H9 (cell line): ENCODE measurements at regions not wholly inside any gene's neighbourhood (a gene's known extent, or its start where the extent isn't known, plus 50 kb on each side); places are given as distances from the start of the nearest gene placed in this dataset.

Source experiments
- DNase-seq: peaks from one replicate; pipeline ENCODE4 v3.0.0-alpha.2; 2017
- H2AFZ ChIP-seq: one replicate; pipeline ENCODE4 v1.6.1; 2013; ENCODE audit warnings: mild to moderate bottlenecking, low read length, control low read depth, moderate library complexity
- H2AK5ac ChIP-seq: 2 replicates; pipeline ENCODE4 v1.6.1; 2013; ENCODE audit warnings: low read length, control low read depth, mixed read lengths; ENCODE audit not compliant: insufficient read length
- H2BK120ac ChIP-seq: one replicate; pipeline ENCODE4 v1.6.1; 2013; ENCODE audit warnings: low read depth, mild to moderate bottlenecking, low read length, control low read depth, inconsistent platforms; ENCODE audit not compliant: poor library complexity, severe bottlenecking
- H2BK12ac ChIP-seq: 2 replicates; pipeline ENCODE4 v1.6.1; 2013; ENCODE audit warnings: low read length, control low read depth, mixed read lengths, low read depth; ENCODE audit not compliant: insufficient read length
- H2BK15ac ChIP-seq: 2 replicates; pipeline ENCODE4 v1.6.1; 2013; ENCODE audit warnings: low read depth, low read length, control low read depth
- H2BK20ac ChIP-seq: one replicate; pipeline ENCODE4 v1.6.1; 2013; ENCODE audit warnings: low read depth, mild to moderate bottlenecking, low read length, control low read depth, inconsistent platforms; ENCODE audit not compliant: poor library complexity, severe bottlenecking
- H2BK5ac ChIP-seq: 2 replicates; pipeline ENCODE4 v1.6.1; 2013; ENCODE audit warnings: low read length, control low read depth, mixed read lengths; ENCODE audit not compliant: insufficient read length
- H3K14ac ChIP-seq: 2 replicates; pipeline ENCODE4 v1.6.1; 2013; ENCODE audit warnings: low read length, control low read depth; ENCODE audit not compliant: insufficient read depth
- H3K18ac ChIP-seq: 2 replicates; pipeline ENCODE4 v1.6.1; 2013; ENCODE audit warnings: low read depth, mild to moderate bottlenecking, mixed read lengths, low read length, control low read depth; ENCODE audit not compliant: insufficient read length
- H3K23ac ChIP-seq: 2 replicates; pipeline ENCODE4 v1.6.1; 2013; ENCODE audit warnings: low read length, control low read depth, mixed read lengths, low read depth; ENCODE audit not compliant: insufficient read length
- H3K23me2 ChIP-seq: 2 replicates; pipeline ENCODE4 v1.6.1; 2013; ENCODE audit warnings: low read depth, mild to moderate bottlenecking, mixed read lengths, low read length, control low read depth; ENCODE audit not compliant: insufficient read length, poor library complexity, severe bottlenecking
- H3K27ac ChIP-seq: 2 replicates; pipeline ENCODE4 v1.5.1; 2013; ENCODE audit warnings: low read length, control low read depth, mixed read lengths, low read depth; ENCODE audit not compliant: insufficient read length
- H3K27me3 ChIP-seq: 2 replicates; pipeline ENCODE4 v1.6.1; 2013; ENCODE audit warnings: low read length, control low read depth, inconsistent platforms; ENCODE audit not compliant: insufficient read depth
- H3K4ac ChIP-seq: 2 replicates; pipeline ENCODE4 v1.6.1; 2013; ENCODE audit warnings: low read depth, mild to moderate bottlenecking, control low read depth, inconsistent platforms, low read length, moderate library complexity
- H3K4me1 ChIP-seq: 2 replicates; pipeline ENCODE4 v1.6.1; 2013; ENCODE audit warnings: low read length, control low read depth, inconsistent platforms; ENCODE audit not compliant: insufficient read depth
- H3K4me2 ChIP-seq: 2 replicates; pipeline ENCODE4 v1.6.1; 2013; ENCODE audit warnings: low read length, control low read depth, mixed read lengths; ENCODE audit not compliant: insufficient read length, insufficient read depth
- H3K56ac ChIP-seq: 2 replicates; pipeline ENCODE4 v1.6.1; 2013; ENCODE audit warnings: low read depth, mild to moderate bottlenecking, mixed read lengths, low read length, control low read depth; ENCODE audit not compliant: insufficient read length
- H3K79me1 ChIP-seq: 2 replicates; pipeline ENCODE4 v1.6.1; 2013; ENCODE audit warnings: low read depth, mild to moderate bottlenecking, moderate library complexity, low read length, control low read depth, inconsistent platforms; ENCODE audit not compliant: insufficient read depth, poor library complexity, severe bottlenecking
- H3K79me2 ChIP-seq: 2 replicates; pipeline ENCODE4 v1.6.1; 2013; ENCODE audit warnings: low read length, control low read depth, inconsistent platforms; ENCODE audit not compliant: insufficient read depth
- H3K9ac ChIP-seq: 2 replicates; pipeline ENCODE4 v1.6.1; 2013; ENCODE audit warnings: low read length, control low read depth, mixed read lengths; ENCODE audit not compliant: insufficient read length; ENCODE audit errors: extremely low read depth
- H3K9me3 ChIP-seq: one replicate; pipeline ENCODE4 v1.6.1; 2013; ENCODE audit warnings: low read depth, low read length, inconsistent platforms; ENCODE audit not compliant: control insufficient read depth
- H3T11ph ChIP-seq: one replicate; pipeline ENCODE4 v1.6.1; 2013; ENCODE audit warnings: mild to moderate bottlenecking, low read length, control low read depth, inconsistent platforms
- H4K20me1 ChIP-seq: one replicate; pipeline ENCODE4 v1.6.1; 2013; ENCODE audit not compliant: control insufficient read depth, insufficient read length, insufficient read depth
- H4K5ac ChIP-seq: 2 replicates; pipeline ENCODE4 v1.6.1; 2013; ENCODE audit warnings: low read depth, mild to moderate bottlenecking, mixed read lengths, low read length, control low read depth; ENCODE audit not compliant: insufficient read length
- H4K8ac ChIP-seq: replicated peaks from 2 replicates; pipeline ENCODE4 v1.6.1; 2013; ENCODE audit warnings: low read length, control low read depth, mixed read lengths, low read depth; ENCODE audit not compliant: insufficient read length
- H4K91ac ChIP-seq: 2 replicates; pipeline ENCODE4 v1.6.1; 2013; ENCODE audit warnings: low read depth, mild to moderate bottlenecking, moderate library complexity, mixed read lengths, low read length, control low read depth; ENCODE audit not compliant: insufficient read length
- H3K27ac Mint-ChIP-seq, 3 experiments: 2 replicates in 2 of 3; 3 replicates in 1 of 3; pipeline ENCODE4 v1.8.0; 2020 to 2021; ENCODE audit warnings: mixed read lengths in 3 of 3, mild to moderate bottlenecking in 1 of 3, moderate library complexity in 1 of 3
- H3K27me3 Mint-ChIP-seq: 2 replicates; pipeline ENCODE4 v1.8.0; 2021; ENCODE audit warnings: low read depth, mild to moderate bottlenecking, moderate library complexity, mixed read lengths
- H3K36me3 Mint-ChIP-seq, 3 experiments: 2 replicates in 2 of 3; 3 replicates in 1 of 3; pipeline ENCODE4 v1.8.0; 2020 to 2021; ENCODE audit warnings: low read depth in 3 of 3, mixed read lengths in 3 of 3; ENCODE audit not compliant: insufficient read depth in 1 of 3
- H3K4me1 Mint-ChIP-seq, 2 experiments: 2 replicates each; pipeline ENCODE4 v1.8.0; 2020; ENCODE audit warnings: mixed read lengths in 2 of 2
- H3K4me3 Mint-ChIP-seq, 2 experiments: 2 replicates in 1 of 2; 3 replicates in 1 of 2; pipeline ENCODE4 v1.8.0; 2020 to 2021; ENCODE audit warnings: mild to moderate bottlenecking in 2 of 2, mixed read lengths in 2 of 2, moderate library complexity in 1 of 2
- H3K9me3 Mint-ChIP-seq, 2 experiments: 2 replicates in 1 of 2; 3 replicates in 1 of 2; pipeline ENCODE4 v1.8.0; 2020; ENCODE audit warnings: mild to moderate bottlenecking in 2 of 2, mixed read lengths in 2 of 2, moderate library complexity in 1 of 2
- CTCF ChIP-seq: fragments of 200-600 bp; sonication (generic); conservative IDR thresholded peaks from 3 replicates; pipeline ENCODE4 v1.8.0; 2021; ENCODE audit warnings: antibody characterized with exemption, mild to moderate bottlenecking
- WGBS: extraction: QIAGEN DNeasy Blood & Tissue Kit; methylation state at CpG from one replicate; pipeline ENCODE4 v1.1.7; 2013; ENCODE audit warnings: missing lambda C conversion rate, low lambda C conversion rate, mixed read lengths; ENCODE audit not compliant: insufficient read length; ENCODE audit errors: extremely low coverage; 5-methylcytosine and 5-hydroxymethylcytosine counted together

- Histone ChIP-seq H3K23me2 (no peaks in the 10 kb centered on the region), H3K4ac (no peak overlapping the region), H4K20me1 (no peaks in the 10 kb centered on the region), H3K56ac (no peak overlapping the region), H2BK20ac (no peak overlapping the region), H2BK15ac (no peak overlapping the region), H3K79me1 (no peaks in the 10 kb centered on the region), H3K27me3 (no peaks in the 10 kb centered on the region), H2AFZ (no peak overlapping the region), H3K18ac (no peak overlapping the region), H3K23ac (no peak overlapping the region), H4K5ac (no peak overlapping the region), H3K9me3 (no peaks in the 10 kb centered on the region), H3T11ph (no peak overlapping the region), H3K14ac (no peak overlapping the region), H4K91ac (no peak overlapping the region), H4K8ac (no peak overlapping the region), H2BK12ac (no peak overlapping the region), H2AK5ac (no peak overlapping the region), H3K79me2 (no peaks in the 10 kb centered on the region), H3K9ac (no peak overlapping the region), H3K27ac (no peak overlapping the region), H3K4me2 (no peak overlapping the region), H2BK5ac (no peak overlapping the region), H2BK120ac (no peak overlapping the region), H3K4me1 (no peaks in the 10 kb centered on the region)
- no peak overlapping the region for H3K27ac Mint-ChIP-seq
- no peaks in the 10 kb centered on the region for H3K27me3 Mint-ChIP-seq
- H3K4me1 Mint-ChIP-seq = no peaks in the 10 kb centered on the region
- no peak overlapping the region for H3K4me3 Mint-ChIP-seq
- H3K36me3 Mint-ChIP-seq = no peaks in the 10 kb centered on the region
- H3K9me3 Mint-ChIP-seq = no peaks in the 10 kb centered on the region
- no peak for TF ChIP-seq CTCF
- WGBS = no CpG with 5 or more reads among the region's 1 CpG
- no peak for DNase-seq
These were observed 1213.2 kb downstream of the RAPGEF2 start for GRCh38 chr4:160316036-160316435.
